BE2C (cell line): ENCODE measurements at regions not wholly inside any gene's neighbourhood (a gene's known extent, or its start where the extent isn't known, plus 50 kb on each side); places are given as distances from the start of the nearest gene placed in this dataset.

Source experiments
- DNase-seq: peaks from one replicate; pipeline ENCODE4 v3.0.0-alpha.2; 2020
- H3K27me3 ChIP-seq: fragments of 250-450 bp; sonication (Bioruptor Pico); 2 replicates; pipeline ENCODE4 v1.5.1; 2020; ENCODE audit warnings: mild to moderate bottlenecking
- H3K36me3 ChIP-seq: fragments of 250-450 bp; sonication (Bioruptor Pico); 2 replicates; pipeline ENCODE4 v1.5.1; 2020; ENCODE audit warnings: mild to moderate bottlenecking
- H3K4me1 ChIP-seq: fragments of 250-450 bp; sonication (Bioruptor Pico); 2 replicates; pipeline ENCODE4 v1.5.1; 2020
- H3K4me3 ChIP-seq: 2 replicates; pipeline ENCODE4 v1.5.1; 2011; ENCODE audit warnings: low read depth, low read length
- H3K9me3 ChIP-seq: fragments of 250-450 bp; sonication (Bioruptor Pico); 2 replicates; pipeline ENCODE4 v1.5.1; 2020
- TF ChIP-seq, protein P1 (sequence below): IDR thresholded peaks from 2 replicates; pipeline ENCODE4 v1.5.1; 2012; ENCODE audit warnings: mild to moderate bottlenecking, low read depth, low read length

DNA sequence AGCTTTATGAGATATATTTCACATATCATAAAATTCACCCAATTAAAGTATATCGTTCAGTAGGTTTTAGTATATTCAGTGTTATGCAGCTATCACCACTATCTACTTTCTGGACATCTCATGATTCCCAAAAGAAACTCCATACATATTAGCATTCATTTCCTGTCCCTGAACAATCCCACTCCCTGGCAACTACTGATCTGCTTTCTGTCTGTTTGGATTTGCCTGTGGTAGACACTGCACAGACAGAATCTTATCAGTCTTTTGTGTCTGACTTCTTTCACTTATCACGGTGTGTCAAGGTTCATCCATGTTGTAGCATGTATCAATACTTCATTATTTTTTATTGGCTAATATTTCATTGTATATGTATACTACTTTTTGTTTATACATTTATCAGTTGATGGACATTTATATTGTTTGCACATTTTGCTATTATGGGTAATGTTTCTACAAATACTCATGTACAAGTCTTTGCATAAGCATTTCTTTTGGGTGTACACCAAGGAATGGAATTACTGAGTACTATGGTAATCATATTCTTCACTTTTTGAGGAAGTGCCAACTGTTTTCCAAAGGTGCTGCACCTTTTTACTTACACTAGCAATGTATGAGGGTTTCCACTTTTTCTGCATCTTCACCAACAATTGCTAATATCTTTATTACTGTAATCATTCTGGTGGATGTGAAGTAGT lies 373.9 kb downstream of the AASDHPPT start:
- no peaks in the 10 kb centered on the region for H3K4me1 ChIP-seq
- H3K36me3 ChIP-seq: no peaks in the 10 kb centered on the region
- DNase-seq: no peak
- H3K4me3 ChIP-seq: no peak overlapping the region
- no peaks in the 10 kb centered on the region for H3K9me3 ChIP-seq
- TF ChIP-seq, protein P1, sequence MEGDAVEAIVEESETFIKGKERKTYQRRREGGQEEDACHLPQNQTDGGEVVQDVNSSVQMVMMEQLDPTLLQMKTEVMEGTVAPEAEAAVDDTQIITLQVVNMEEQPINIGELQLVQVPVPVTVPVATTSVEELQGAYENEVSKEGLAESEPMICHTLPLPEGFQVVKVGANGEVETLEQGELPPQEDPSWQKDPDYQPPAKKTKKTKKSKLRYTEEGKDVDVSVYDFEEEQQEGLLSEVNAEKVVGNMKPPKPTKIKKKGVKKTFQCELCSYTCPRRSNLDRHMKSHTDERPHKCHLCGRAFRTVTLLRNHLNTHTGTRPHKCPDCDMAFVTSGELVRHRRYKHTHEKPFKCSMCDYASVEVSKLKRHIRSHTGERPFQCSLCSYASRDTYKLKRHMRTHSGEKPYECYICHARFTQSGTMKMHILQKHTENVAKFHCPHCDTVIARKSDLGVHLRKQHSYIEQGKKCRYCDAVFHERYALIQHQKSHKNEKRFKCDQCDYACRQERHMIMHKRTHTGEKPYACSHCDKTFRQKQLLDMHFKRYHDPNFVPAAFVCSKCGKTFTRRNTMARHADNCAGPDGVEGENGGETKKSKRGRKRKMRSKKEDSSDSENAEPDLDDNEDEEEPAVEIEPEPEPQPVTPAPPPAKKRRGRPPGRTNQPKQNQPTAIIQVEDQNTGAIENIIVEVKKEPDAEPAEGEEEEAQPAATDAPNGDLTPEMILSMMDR: no peak
- H3K27me3 ChIP-seq: no peaks in the 10 kb centered on the region; the same call in 1 of the 2 replicates

DNA sequence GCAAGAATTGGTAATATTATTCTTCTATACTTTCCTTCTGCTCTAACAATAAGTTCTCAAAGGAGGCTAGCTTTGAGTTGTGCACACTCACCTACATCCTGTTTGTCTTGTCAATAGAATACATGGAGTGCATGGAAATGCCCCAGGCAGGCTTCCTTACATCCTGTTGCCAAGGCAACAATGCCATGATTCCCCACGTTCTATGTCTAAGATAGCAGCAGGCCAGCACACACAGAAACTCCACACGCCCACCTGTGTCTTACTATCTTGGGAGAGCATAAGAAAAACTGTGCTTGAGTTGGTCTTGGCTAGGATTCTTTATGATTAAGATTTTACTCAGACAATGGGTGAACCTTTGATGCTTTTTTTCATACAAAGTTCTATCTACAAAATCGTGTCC lies 379.2 kb downstream of the AASDHPPT start:
- H3K27me3 ChIP-seq: no peaks in the 10 kb centered on the region; the same call in 1 of the 2 replicates
- H3K4me3 ChIP-seq: no peak overlapping the region
- TF ChIP-seq, protein P1: no peak
- DNase-seq: no peak
- no peaks in the 10 kb centered on the region for H3K36me3 ChIP-seq
- no peaks in the 10 kb centered on the region for H3K4me1 ChIP-seq
- H3K9me3 ChIP-seq: no peaks in the 10 kb centered on the region

DNA sequence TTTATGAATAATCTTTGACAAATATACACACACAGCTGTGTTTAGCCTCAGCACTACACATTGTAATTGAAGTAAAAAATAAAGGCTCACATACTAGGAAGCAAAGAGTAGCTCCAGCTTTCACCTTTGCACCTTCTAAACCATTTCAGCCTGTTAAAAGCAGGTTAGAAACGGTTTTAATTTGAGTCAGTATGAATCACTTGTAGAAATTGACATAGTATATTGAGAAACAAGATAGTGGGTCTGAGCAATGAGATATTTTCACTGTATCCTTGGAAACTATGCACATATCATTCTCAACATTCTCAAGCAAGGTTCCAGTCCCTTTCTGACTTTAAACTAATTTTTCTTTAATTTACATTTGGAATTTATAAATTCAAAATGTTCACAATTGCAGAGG lies 380.3 kb downstream of the AASDHPPT start:
- Histone ChIP-seq H3K4me3 (no peak overlapping the region), H3K4me1 (no peaks in the 10 kb centered on the region), H3K36me3 (no peaks in the 10 kb centered on the region), H3K9me3 (no peaks in the 10 kb centered on the region), H3K27me3 (no peaks in the 10 kb centered on the region; the same call in 1 of the 2 replicates)
- TF ChIP-seq, protein P1: no peak
- no peak for DNase-seq

DNA sequence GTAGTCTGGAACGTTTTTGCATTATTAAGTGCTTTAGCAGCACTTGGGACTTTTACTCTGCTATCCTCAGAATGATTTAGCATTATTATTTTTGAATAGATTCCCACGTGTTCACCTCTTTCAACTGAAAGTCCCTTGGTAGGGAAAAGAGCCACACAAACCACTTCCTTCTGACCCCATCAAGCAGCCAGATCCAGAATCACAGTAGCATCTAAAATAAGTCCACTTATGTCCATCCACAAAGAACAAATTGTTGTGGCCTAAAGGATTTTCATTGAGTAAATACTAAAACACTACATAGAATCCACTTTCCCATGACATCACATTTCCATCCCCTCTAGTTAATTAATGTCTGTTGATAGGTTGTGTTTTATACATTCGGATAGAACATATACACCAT lies 381.7 kb downstream of the AASDHPPT start:
- Histone ChIP-seq H3K4me1 (no peaks in the 10 kb centered on the region), H3K27me3 (no peaks in the 10 kb centered on the region; the same call in 1 of the 2 replicates), H3K9me3 (no peaks in the 10 kb centered on the region), H3K4me3 (no peak overlapping the region), H3K36me3 (no peaks in the 10 kb centered on the region)
- TF ChIP-seq, protein P1: no peak
- no peak for DNase-seq

DNA sequence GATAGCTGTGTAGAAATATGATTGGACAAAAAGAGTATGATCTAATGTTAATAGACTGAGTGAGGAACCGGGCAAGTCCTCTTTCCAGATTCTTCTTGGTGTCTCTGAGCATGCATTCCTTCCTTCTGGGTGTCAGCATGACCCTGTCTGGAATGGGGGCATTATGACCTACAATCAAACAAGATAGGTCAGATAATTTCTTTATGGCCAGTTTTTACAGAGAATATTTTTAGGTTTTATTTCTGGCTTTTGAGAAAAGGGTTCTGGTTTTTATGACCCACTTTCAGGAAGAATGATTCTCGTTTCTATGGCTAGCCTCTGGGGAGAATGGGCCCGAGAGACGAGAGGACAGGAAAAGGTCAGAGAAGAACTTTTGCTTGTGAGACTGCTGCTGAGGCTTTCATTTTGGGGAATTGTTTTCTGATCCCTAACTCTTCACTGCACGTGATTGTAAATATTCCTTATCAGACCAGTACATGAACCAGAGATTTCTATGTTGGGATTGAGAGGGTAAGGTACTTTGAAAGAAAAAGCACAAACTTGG lies 383.8 kb downstream of the AASDHPPT start:
- H3K4me1 ChIP-seq: no peaks in the 10 kb centered on the region
- TF ChIP-seq, protein P1: no peak
- DNase-seq: no peak
- no peak overlapping the region for H3K4me3 ChIP-seq
- H3K36me3 ChIP-seq: no peaks in the 10 kb centered on the region
- no peaks in the 10 kb centered on the region for H3K9me3 ChIP-seq
- H3K27me3 ChIP-seq: no peaks in the 10 kb centered on the region

DNA sequence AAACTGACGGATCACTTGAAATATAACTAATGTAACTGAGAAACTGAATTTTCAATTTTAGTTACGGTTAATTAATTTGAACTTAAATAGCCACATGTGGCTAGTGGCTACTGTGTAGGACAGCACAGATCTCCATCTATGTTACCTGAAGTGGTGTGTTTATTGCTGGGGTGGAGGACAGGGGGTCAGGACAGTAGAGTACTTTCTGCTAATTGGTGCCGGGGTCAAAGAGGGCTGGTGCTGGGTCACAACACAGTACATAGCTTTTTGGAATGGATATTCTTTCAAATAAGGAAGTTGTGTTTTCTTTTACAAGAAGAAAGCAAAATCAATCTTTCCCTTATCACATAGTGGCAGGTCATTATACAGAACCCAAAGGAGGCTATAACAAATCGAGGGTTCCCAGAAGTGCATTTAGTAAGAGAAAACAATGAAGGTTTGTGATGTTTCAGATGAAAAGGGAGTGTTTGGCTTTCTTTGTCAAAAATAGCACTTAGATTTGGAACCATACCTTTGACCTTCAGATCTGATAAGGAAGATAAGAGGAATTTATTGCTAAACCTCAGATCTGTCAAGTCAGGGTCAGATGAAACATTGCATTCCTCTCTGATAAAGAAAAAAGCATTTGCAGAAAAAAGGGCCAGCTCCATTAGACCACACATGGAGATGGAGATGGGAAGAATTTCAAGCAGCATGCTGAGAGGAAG lies 384.5 kb downstream of the AASDHPPT start:
- DNase-seq: no peak

More for the DNA sequence above, 384.5 kb downstream of the AASDHPPT start:
- no peaks in the 10 kb centered on the region for H3K27me3 ChIP-seq
- TF ChIP-seq, protein P1: no peak
- H3K4me3 ChIP-seq: no peak overlapping the region
- H3K36me3 ChIP-seq: no peaks in the 10 kb centered on the region
- no peaks in the 10 kb centered on the region for H3K9me3 ChIP-seq
- no peaks in the 10 kb centered on the region for H3K4me1 ChIP-seq
